ENCODE measurements at regions not wholly inside any gene's neighbourhood (a gene's known extent, or its start where the extent isn't known, plus 50 kb on each side); places are given as distances from the start of the nearest gene placed in this dataset.

DNA sequence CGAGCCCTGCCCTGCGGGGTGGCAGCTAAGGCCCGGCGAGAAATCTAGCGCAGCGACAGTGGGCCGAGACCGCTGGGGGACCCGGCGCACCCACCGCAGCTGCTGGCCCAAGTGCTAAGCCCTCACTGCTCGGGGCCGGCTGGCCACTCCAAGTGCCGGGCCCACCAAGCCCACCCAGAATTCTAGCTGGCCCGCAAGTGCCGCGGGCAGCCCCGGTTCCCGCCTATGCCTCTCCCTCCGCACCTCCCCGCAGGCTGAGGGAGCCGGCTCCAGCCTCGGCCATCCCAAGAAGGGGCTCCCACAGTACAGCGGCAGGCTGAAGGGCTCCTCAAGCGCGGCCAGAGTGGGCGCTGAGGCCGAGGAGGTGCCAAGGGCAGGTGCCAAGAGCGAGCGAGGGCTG lies 55.2 kb upstream of the RND3 start:
- RAD21 ChIA-PET (ENCODE audit: low non-redundant PET in 1 of 2, low total read pairs in 2 of 2, uncharacterized antibody in 2 of 2, unreplicated experiment in 2 of 2): no interaction called here
- BruUV-seq (replicated peaks): no TSS peak
- no peaks in the 10 kb centered on the region for H3K79me2 ChIP-seq (ENCODE audit: insufficient read depth, low read length)
- H3K9me3 ChIP-seq (ENCODE audit: control insufficient read depth in 1 of 2, insufficient read depth in 1 of 2, low read depth in 1 of 2, low read length in 2 of 2): no peaks in the 10 kb centered on the region
- TF ChIP-seq TCF7L2 (IDR thresholded peaks at IDR 0.05; ENCODE audit: borderline replicate concordance, extremely low read depth, insufficient read depth, insufficient read length) (no peak), SRF (IDR thresholded peaks at IDR 0.05; ENCODE audit: low read depth) (no peak), FOSL1 (IDR thresholded peaks at IDR 0.05; ENCODE audit: low read depth) (no peak), RAD21 (IDR thresholded peaks at IDR 0.05; ENCODE audit: low read depth) (no peak), POLR2A (IDR thresholded peaks at IDR 0.05; ENCODE audit: borderline replicate concordance, extremely low read depth, insufficient read depth, insufficient read length) (no peak), ZNF274 (IDR thresholded peaks at IDR 0.05; ENCODE audit: low read depth, low read length) (no peak), JUND (IDR thresholded peaks at IDR 0.05) (no peak)
- TF ChIP-seq, protein P1, sequence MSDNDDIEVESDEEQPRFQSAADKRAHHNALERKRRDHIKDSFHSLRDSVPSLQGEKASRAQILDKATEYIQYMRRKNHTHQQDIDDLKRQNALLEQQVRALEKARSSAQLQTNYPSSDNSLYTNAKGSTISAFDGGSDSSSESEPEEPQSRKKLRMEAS (IDR thresholded peaks at IDR 0.05): no peak
- TF ChIP-seq, protein P2, sequence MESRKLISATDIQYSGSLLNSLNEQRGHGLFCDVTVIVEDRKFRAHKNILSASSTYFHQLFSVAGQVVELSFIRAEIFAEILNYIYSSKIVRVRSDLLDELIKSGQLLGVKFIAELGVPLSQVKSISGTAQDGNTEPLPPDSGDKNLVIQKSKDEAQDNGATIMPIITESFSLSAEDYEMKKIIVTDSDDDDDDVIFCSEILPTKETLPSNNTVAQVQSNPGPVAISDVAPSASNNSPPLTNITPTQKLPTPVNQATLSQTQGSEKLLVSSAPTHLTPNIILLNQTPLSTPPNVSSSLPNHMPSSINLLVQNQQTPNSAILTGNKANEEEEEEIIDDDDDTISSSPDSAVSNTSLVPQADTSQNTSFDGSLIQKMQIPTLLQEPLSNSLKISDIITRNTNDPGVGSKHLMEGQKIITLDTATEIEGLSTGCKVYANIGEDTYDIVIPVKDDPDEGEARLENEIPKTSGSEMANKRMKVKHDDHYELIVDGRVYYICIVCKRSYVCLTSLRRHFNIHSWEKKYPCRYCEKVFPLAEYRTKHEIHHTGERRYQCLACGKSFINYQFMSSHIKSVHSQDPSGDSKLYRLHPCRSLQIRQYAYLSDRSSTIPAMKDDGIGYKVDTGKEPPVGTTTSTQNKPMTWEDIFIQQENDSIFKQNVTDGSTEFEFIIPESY (IDR thresholded peaks at IDR 0.05; ENCODE audit: extremely low read depth, insufficient replicate concordance, low read length): no peak
- TF ChIP-seq, protein P3, sequence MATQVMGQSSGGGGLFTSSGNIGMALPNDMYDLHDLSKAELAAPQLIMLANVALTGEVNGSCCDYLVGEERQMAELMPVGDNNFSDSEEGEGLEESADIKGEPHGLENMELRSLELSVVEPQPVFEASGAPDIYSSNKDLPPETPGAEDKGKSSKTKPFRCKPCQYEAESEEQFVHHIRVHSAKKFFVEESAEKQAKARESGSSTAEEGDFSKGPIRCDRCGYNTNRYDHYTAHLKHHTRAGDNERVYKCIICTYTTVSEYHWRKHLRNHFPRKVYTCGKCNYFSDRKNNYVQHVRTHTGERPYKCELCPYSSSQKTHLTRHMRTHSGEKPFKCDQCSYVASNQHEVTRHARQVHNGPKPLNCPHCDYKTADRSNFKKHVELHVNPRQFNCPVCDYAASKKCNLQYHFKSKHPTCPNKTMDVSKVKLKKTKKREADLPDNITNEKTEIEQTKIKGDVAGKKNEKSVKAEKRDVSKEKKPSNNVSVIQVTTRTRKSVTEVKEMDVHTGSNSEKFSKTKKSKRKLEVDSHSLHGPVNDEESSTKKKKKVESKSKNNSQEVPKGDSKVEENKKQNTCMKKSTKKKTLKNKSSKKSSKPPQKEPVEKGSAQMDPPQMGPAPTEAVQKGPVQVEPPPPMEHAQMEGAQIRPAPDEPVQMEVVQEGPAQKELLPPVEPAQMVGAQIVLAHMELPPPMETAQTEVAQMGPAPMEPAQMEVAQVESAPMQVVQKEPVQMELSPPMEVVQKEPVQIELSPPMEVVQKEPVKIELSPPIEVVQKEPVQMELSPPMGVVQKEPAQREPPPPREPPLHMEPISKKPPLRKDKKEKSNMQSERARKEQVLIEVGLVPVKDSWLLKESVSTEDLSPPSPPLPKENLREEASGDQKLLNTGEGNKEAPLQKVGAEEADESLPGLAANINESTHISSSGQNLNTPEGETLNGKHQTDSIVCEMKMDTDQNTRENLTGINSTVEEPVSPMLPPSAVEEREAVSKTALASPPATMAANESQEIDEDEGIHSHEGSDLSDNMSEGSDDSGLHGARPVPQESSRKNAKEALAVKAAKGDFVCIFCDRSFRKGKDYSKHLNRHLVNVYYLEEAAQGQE (IDR thresholded peaks at IDR 0.05; ENCODE audit: low read depth): no peak
- TF ChIP-seq, protein P4, sequence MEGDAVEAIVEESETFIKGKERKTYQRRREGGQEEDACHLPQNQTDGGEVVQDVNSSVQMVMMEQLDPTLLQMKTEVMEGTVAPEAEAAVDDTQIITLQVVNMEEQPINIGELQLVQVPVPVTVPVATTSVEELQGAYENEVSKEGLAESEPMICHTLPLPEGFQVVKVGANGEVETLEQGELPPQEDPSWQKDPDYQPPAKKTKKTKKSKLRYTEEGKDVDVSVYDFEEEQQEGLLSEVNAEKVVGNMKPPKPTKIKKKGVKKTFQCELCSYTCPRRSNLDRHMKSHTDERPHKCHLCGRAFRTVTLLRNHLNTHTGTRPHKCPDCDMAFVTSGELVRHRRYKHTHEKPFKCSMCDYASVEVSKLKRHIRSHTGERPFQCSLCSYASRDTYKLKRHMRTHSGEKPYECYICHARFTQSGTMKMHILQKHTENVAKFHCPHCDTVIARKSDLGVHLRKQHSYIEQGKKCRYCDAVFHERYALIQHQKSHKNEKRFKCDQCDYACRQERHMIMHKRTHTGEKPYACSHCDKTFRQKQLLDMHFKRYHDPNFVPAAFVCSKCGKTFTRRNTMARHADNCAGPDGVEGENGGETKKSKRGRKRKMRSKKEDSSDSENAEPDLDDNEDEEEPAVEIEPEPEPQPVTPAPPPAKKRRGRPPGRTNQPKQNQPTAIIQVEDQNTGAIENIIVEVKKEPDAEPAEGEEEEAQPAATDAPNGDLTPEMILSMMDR (IDR thresholded peaks at IDR 0.05 in 2 of 3, conservative IDR thresholded peaks at IDR 0.05 in 1 of 3; ENCODE audit: borderline replicate concordance in 1 of 3, insufficient read depth in 1 of 3, low read depth in 2 of 3, low read length in 2 of 3): no peak
- no peaks in the 10 kb centered on the region for H3K36me3 ChIP-seq (ENCODE audit: control insufficient read depth in 1 of 2, insufficient read depth in 2 of 2, low read length in 2 of 2)
- no peak overlapping the region for H3K4me3 ChIP-seq (replicated peaks in 1 of 2; ENCODE audit: low read depth in 1 of 2, low read length in 2 of 2)
- H3K9ac ChIP-seq (ENCODE audit: low read length): no peak overlapping the region
- no peaks in the 10 kb centered on the region for H3K9me2 ChIP-seq (ENCODE audit: insufficient read depth)
- no peaks in the 10 kb centered on the region for H3K27me3 ChIP-seq (ENCODE audit: insufficient read depth, low read length)
- CTCF ChIA-PET: no interaction called here
- H2AFZ ChIP-seq (ENCODE audit: low read depth, low read length, poor library complexity, severe bottlenecking): no peak overlapping the region
- H4K20me1 ChIP-seq (ENCODE audit: insufficient read depth): no peaks in the 10 kb centered on the region
- H3K27ac ChIP-seq (ENCODE audit: low read depth, low read length): no peak overlapping the region
- no peak for ATAC-seq
- POLR2A ChIA-PET: no interaction called here
- no peaks in the 10 kb centered on the region for H3K4me1 ChIP-seq (ENCODE audit: control insufficient read depth in 1 of 2, insufficient read depth in 2 of 2, low read length in 2 of 2)
- DNase-seq (ENCODE audit: low read depth, low spot score): no peak
- H3K4me2 ChIP-seq (ENCODE audit: low read length): no peak overlapping the region
- intact Hi-C loops (cut with micrococcal nuclease): no loop called here
